ENCODE measurements at regions not wholly inside any gene's neighbourhood (a gene's known extent, or its start where the extent isn't known, plus 50 kb on each side); places are given as distances from the start of the nearest gene placed in this dataset.
"Not testable (repeated sequence)": the region's sequence is repeated elsewhere in the genome, so short reads cannot be mapped to it uniquely, and the experiment has no call there.

DNA sequence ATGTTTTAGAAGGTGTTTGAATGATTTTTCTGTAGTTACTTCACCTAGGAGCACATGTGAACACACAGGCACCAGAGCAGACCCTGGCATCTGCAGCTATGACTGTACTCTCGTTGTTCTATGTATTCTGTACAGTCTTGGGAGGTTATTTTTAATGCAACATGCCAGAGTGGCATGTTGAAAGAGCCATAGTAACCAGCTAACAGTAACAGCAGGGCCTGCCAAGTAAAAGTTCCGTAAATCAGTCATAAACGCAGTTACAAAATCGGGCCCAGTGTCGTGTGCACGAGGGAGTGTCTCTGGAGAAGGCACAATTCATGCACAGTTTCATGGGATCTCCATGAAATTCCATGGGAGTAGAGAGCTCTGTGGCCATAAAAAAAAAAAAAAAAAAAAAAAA, 108.3 kb upstream of the CDK6 start:
- H3K9me3 ChIP-seq = peaks cover 5 to 15% of the 10 kb centered on the region in 2 donors
- WGBS, 2 donors (ENCODE audit: low coverage in 1 of 2) = 36% methylated on average over 4 to 6 of the region's 6 CpGs
- H3K27me3 ChIP-seq = no peaks in the 10 kb centered on the region
- in situ Hi-C loops (cut with MboI; ENCODE audit: low pct_ligation_motif_present in 1 of 4, low pct_unique_long_range_greater_than_20kb in 1 of 4, low sequenced_read_pairs in 3 of 4) (no loop called here), intact Hi-C loops (cut with DNase I; ENCODE audit: low total_unique reads) (no loop called here)
- H3K36me3 ChIP-seq = no peaks in the 10 kb centered on the region
- DNase-seq = peak; percentile 56
- peaks cover 0 to 23% (median 0%) of the 10 kb centered on the region in 4 donors for H3K4me1 ChIP-seq
- TF ChIP-seq POLR2A (IDR thresholded peaks at IDR 0.05) (no peak), CTCF (IDR thresholded peaks at IDR 0.05) (no peak), EP300 (IDR thresholded peaks at IDR 0.05; ENCODE audit: low read depth) (no peak), POLR2AphosphoS5 (IDR thresholded peaks at IDR 0.05) (no peak)
- no peak overlapping the region for H3K4me3 ChIP-seq
- H3K27ac ChIP-seq = no peak overlapping the region

GRCh38 chr7:92942706-92943105, 106.3 kb upstream of the CDK6 start:
- WGBS, 2 donors (ENCODE audit: low coverage in 1 of 2) = 56 to 63% methylated on average over 1 of the region's 1 CpG

GRCh38 chr7:92939666-92940360, 103.4 kb upstream of the CDK6 start:
- H3K9me3 ChIP-seq = peaks cover 10 to 19% of the 10 kb centered on the region in 2 donors
- H3K27me3 ChIP-seq = no peaks in the 10 kb centered on the region
- TF ChIP-seq POLR2A (IDR thresholded peaks at IDR 0.05) = no peak
- TF ChIP-seq CTCF (IDR thresholded peaks at IDR 0.05) = no peak
- TF ChIP-seq EP300 (IDR thresholded peaks at IDR 0.05; ENCODE audit: low read depth) = no peak
- TF ChIP-seq POLR2AphosphoS5 (IDR thresholded peaks at IDR 0.05) = no peak
- H3K27ac ChIP-seq = no peak overlapping the region
- no peak overlapping the region for H3K4me3 ChIP-seq
- no peak for DNase-seq
- in situ Hi-C loops (cut with MboI; ENCODE audit: low pct_ligation_motif_present in 1 of 4, low pct_unique_long_range_greater_than_20kb in 1 of 4, low sequenced_read_pairs in 3 of 4) = no loop called here
- intact Hi-C loops (cut with DNase I; ENCODE audit: low total_unique reads) = no loop called here
- no peaks in the 10 kb centered on the region for H3K36me3 ChIP-seq
- WGBS, 2 donors (ENCODE audit: low coverage in 1 of 2) = 76 to 100% methylated on average over 1 to 3 of the region's 3 CpGs
- peaks cover 0 to 7% (median 0%) of the 10 kb centered on the region in 4 donors for H3K4me1 ChIP-seq

More at GRCh38 chr7:92942706-92943105, 106.3 kb upstream of the CDK6 start:
- intact Hi-C loops (cut with DNase I; ENCODE audit: low total_unique reads); DNase-seq; H3K27me3 ChIP-seq; H3K27ac ChIP-seq; in situ Hi-C loops (cut with MboI; ENCODE audit: low pct_ligation_motif_present in 1 of 4, low pct_unique_long_range_greater_than_20kb in 1 of 4, low sequenced_read_pairs in 3 of 4); H3K4me3 ChIP-seq; H3K36me3 ChIP-seq: not testable (repeated sequence)
- Histone ChIP-seq H3K4me1 (peaks cover 0 to 23% (median 0%) of the 10 kb centered on the region in 4 donors), H3K9me3 (peaks cover 10 to 19% of the 10 kb centered on the region in 2 donors)

- Histone ChIP-seq H3K27me3 (no peaks in the 10 kb centered on the region), H3K36me3 (no peaks in the 10 kb centered on the region), H3K4me3 (no peak overlapping the region), H3K27ac (no peak overlapping the region), H3K9me3 (peaks cover 0 to 7% of the 10 kb centered on the region in 2 donors), H3K4me1 (no peaks in the 10 kb centered on the region)
- no peak for TF ChIP-seq CTCF (IDR thresholded peaks at IDR 0.05)
- no peak for TF ChIP-seq POLR2AphosphoS5 (IDR thresholded peaks at IDR 0.05)
- no peak for TF ChIP-seq EP300 (IDR thresholded peaks at IDR 0.05; ENCODE audit: low read depth)
- no peak for TF ChIP-seq POLR2A (IDR thresholded peaks at IDR 0.05)
- in situ Hi-C loops (cut with MboI; ENCODE audit: low pct_ligation_motif_present in 1 of 4, low pct_unique_long_range_greater_than_20kb in 1 of 4, low sequenced_read_pairs in 3 of 4) (no loop called here), intact Hi-C loops (cut with DNase I; ENCODE audit: low total_unique reads) (no loop called here)
- DNase-seq = no peak
- 15 to 47% methylated on average over 1 of the region's 1 CpG for WGBS, 2 donors (ENCODE audit: low coverage in 1 of 2)
Observed at GRCh38 chr7:92934096-92934495, 97.7 kb upstream of the CDK6 start.

DNA sequence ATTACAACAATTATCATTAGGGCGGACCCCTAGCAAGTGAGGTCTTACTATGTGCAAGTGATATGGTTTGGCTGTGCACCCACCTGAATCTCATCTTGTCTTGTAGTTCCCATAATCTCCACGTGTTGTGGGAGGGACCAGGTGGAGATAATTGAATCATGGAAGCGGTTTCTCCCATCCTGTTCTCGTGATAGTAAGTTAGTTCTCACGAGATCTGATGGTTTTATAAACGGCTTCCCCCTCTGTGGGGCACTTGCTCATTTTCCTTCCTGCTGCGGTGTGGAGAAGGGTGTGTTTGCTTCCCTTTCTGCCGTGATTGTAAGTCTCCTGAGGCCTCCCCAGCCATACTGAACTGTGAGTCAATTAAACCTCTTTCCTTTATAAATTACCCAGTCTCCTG, 96.1 kb upstream of the CDK6 start:
- peaks cover 0 to 7% of the 10 kb centered on the region in 2 donors for H3K9me3 ChIP-seq
- in situ Hi-C loops (cut with MboI; ENCODE audit: low pct_ligation_motif_present in 1 of 4, low pct_unique_long_range_greater_than_20kb in 1 of 4, low sequenced_read_pairs in 3 of 4) (no loop called here), intact Hi-C loops (cut with DNase I; ENCODE audit: low total_unique reads) (no loop called here)
- H3K4me1 ChIP-seq = no peaks in the 10 kb centered on the region
- WGBS, 2 donors (ENCODE audit: low coverage in 1 of 2) = 81 to 83% methylated on average over 6 to 8 of the region's 8 CpGs
- no peak overlapping the region for H3K27ac ChIP-seq
- DNase-seq = no peak
- no peaks in the 10 kb centered on the region for H3K36me3 ChIP-seq
- no peak overlapping the region for H3K4me3 ChIP-seq
- no peaks in the 10 kb centered on the region for H3K27me3 ChIP-seq
- TF ChIP-seq POLR2AphosphoS5 (IDR thresholded peaks at IDR 0.05) (no peak), POLR2A (IDR thresholded peaks at IDR 0.05) (no peak), CTCF (IDR thresholded peaks at IDR 0.05) (no peak), EP300 (IDR thresholded peaks at IDR 0.05; ENCODE audit: low read depth) (no peak)
